ENCODE measurements at regions not wholly inside any gene's neighbourhood (a gene's known extent, or its start where the extent isn't known, plus 50 kb on each side); places are given as distances from the start of the nearest gene placed in this dataset.

- no peaks in the 10 kb centered on the region for H3K9me2 ChIP-seq (ENCODE audit: insufficient read depth, low read length)
- no peaks in the 10 kb centered on the region for H3K79me2 ChIP-seq (ENCODE audit: insufficient read depth, low read depth, low read length)
- ChIA-PET POLR2A (interaction anchor here (1.4 kb wide), 1 partner anchor 24 kb away, joined by 3 read pairs; no protein-coding TSS in a partner anchor), CTCF (ENCODE audit: unreplicated experiment) (no interaction called here)
- BruUV-seq (replicated peaks) = no TSS peak
- H3K9me3 ChIP-seq (ENCODE audit: low read length) = no peaks in the 10 kb centered on the region
- intact Hi-C loops (cut with micrococcal nuclease; ENCODE audit: unreplicated experiment) = no loop called here
- H3K36me3 ChIP-seq (ENCODE audit: insufficient read depth, low read length) = no peaks in the 10 kb centered on the region
- H2AFZ ChIP-seq (ENCODE audit: low read length) = no peak overlapping the region
- H3K4me3 ChIP-seq (ENCODE audit: low read depth, low read length, poor library complexity, severe bottlenecking) = no peak overlapping the region
- no peaks in the 10 kb centered on the region for H4K20me1 ChIP-seq (ENCODE audit: insufficient read depth, low read length)
- H3K4me1 ChIP-seq (ENCODE audit: insufficient read depth, low read length, poor library complexity, severe bottlenecking) = no peaks in the 10 kb centered on the region
- DNase-seq (ENCODE audit: low spot score) = no peak
- H3K4me2 ChIP-seq (ENCODE audit: low read length) = no peak overlapping the region
- no peak for TF ChIP-seq EZH2phosphoT487 (IDR thresholded peaks at IDR 0.05; ENCODE audit: borderline replicate concordance, low read depth, low read length)
- TF ChIP-seq CTCF (conservative IDR thresholded peaks at IDR 0.05; ENCODE audit: low read length) = no peak
- no peak overlapping the region for H3K27ac ChIP-seq (ENCODE audit: low read depth, low read length, poor library complexity, severe bottlenecking)
Observed at GRCh38 chr9:12163723-12164458, 529.3 kb upstream of the TYRP1 start.

GRCh38 chr9:12166518-12166917, 526.7 kb upstream of the TYRP1 start:
- no peaks in the 10 kb centered on the region for H3K9me3 ChIP-seq (ENCODE audit: low read length)
- no peak overlapping the region for H3K4me3 ChIP-seq (ENCODE audit: low read depth, low read length, poor library complexity, severe bottlenecking)
- BruUV-seq (replicated peaks) = no TSS peak
- H4K20me1 ChIP-seq (ENCODE audit: insufficient read depth, low read length) = no peaks in the 10 kb centered on the region
- ChIA-PET CTCF (ENCODE audit: unreplicated experiment) (no interaction called here), POLR2A (interaction anchor here (0.6 kb wide), 1 partner anchor 89 kb away, joined by 3 read pairs; no protein-coding TSS in a partner anchor)
- no peaks in the 10 kb centered on the region for H3K79me2 ChIP-seq (ENCODE audit: insufficient read depth, low read depth, low read length)
- intact Hi-C loops (cut with micrococcal nuclease; ENCODE audit: unreplicated experiment) = no loop called here
- no peak overlapping the region for H3K4me2 ChIP-seq (ENCODE audit: low read length)
- H3K4me1 ChIP-seq (ENCODE audit: insufficient read depth, low read length, poor library complexity, severe bottlenecking) = no peaks in the 10 kb centered on the region
- no peak for DNase-seq (ENCODE audit: low spot score)
- H3K27ac ChIP-seq (ENCODE audit: low read depth, low read length, poor library complexity, severe bottlenecking) = no peak overlapping the region
- H3K9me2 ChIP-seq (ENCODE audit: insufficient read depth, low read length) = no peaks in the 10 kb centered on the region
- no peaks in the 10 kb centered on the region for H3K36me3 ChIP-seq (ENCODE audit: insufficient read depth, low read length)
- no peak overlapping the region for H2AFZ ChIP-seq (ENCODE audit: low read length)
- no peak for TF ChIP-seq CTCF (conservative IDR thresholded peaks at IDR 0.05; ENCODE audit: low read length)
- no peak for TF ChIP-seq EZH2phosphoT487 (IDR thresholded peaks at IDR 0.05; ENCODE audit: borderline replicate concordance, low read depth, low read length)

- no peak overlapping the region for H2AFZ ChIP-seq (ENCODE audit: low read length)
- H3K36me3 ChIP-seq (ENCODE audit: insufficient read depth, low read length) = no peaks in the 10 kb centered on the region
- no peak overlapping the region for H3K27ac ChIP-seq (ENCODE audit: low read depth, low read length, poor library complexity, severe bottlenecking)
- BruUV-seq (replicated peaks) = no TSS peak
- ChIA-PET CTCF (ENCODE audit: unreplicated experiment) (no interaction called here), POLR2A (interaction anchor here (0.6 kb wide), 1 partner anchor 648 kb away, joined by 3 read pairs; no protein-coding TSS in a partner anchor)
- H3K79me2 ChIP-seq (ENCODE audit: insufficient read depth, low read depth, low read length) = no peaks in the 10 kb centered on the region
- TF ChIP-seq CTCF (conservative IDR thresholded peaks at IDR 0.05; ENCODE audit: low read length) = no peak
- no peak for TF ChIP-seq EZH2phosphoT487 (IDR thresholded peaks at IDR 0.05; ENCODE audit: borderline replicate concordance, low read depth, low read length)
- H3K4me2 ChIP-seq (ENCODE audit: low read length) = no peak overlapping the region
- no peak for DNase-seq (ENCODE audit: low spot score)
- no peaks in the 10 kb centered on the region for H3K9me3 ChIP-seq (ENCODE audit: low read length)
- H3K9me2 ChIP-seq (ENCODE audit: insufficient read depth, low read length) = no peaks in the 10 kb centered on the region
- H3K4me1 ChIP-seq (ENCODE audit: insufficient read depth, low read length, poor library complexity, severe bottlenecking) = no peaks in the 10 kb centered on the region
- H3K4me3 ChIP-seq (ENCODE audit: low read depth, low read length, poor library complexity, severe bottlenecking) = no peak overlapping the region
- intact Hi-C loops (cut with micrococcal nuclease; ENCODE audit: unreplicated experiment) = no loop called here
- H4K20me1 ChIP-seq (ENCODE audit: insufficient read depth, low read length) = no peaks in the 10 kb centered on the region
Observed at GRCh38 chr9:12170456-12170855, 522.7 kb upstream of the TYRP1 start.

All from OCI-LY7 (cell line).